SU-DHL-6 (cell line): ENCODE measurements at regions not wholly inside any gene's neighbourhood (a gene's known extent, or its start where the extent isn't known, plus 50 kb on each side); places are given as distances from the start of the nearest gene placed in this dataset.

Source experiments
- H2AFZ ChIP-seq: fragments of 200-600 bp; sonication (generic); 2 replicates; pipeline ENCODE4 v1.6.1; 2014; ENCODE audit warnings: low read depth, mild to moderate bottlenecking, moderate library complexity, mixed read lengths, antibody characterized with exemption, low read length; ENCODE audit not compliant: severe bottlenecking
- H3F3A ChIP-seq: fragments of 200-600 bp; shearing (Covaris generic); 2 replicates; pipeline ENCODE4 v1.6.0; 2016; ENCODE audit warnings: antibody characterized with exemption, mild to moderate bottlenecking; ENCODE audit not compliant: insufficient read depth
- H3K27ac ChIP-seq: fragments of 200-600 bp; sonication (generic); 2 replicates; pipeline ENCODE4 v1.5.1; 2016; ENCODE audit warnings: low read depth, mild to moderate bottlenecking, low read length, moderate library complexity, mixed read lengths
- H3K27me3 ChIP-seq: fragments of 200-600 bp; sonication (generic), shearing (Covaris generic); 2 replicates; pipeline ENCODE4 v1.6.0; 2014; ENCODE audit warnings: mild to moderate bottlenecking, low read length
- H3K36me3 ChIP-seq: fragments of 200-600 bp; sonication (generic); 2 replicates; pipeline ENCODE4 v1.6.1; 2014; ENCODE audit warnings: mild to moderate bottlenecking, low read length, mixed read lengths
- H3K4me2 ChIP-seq: fragments of 300-600, 200-600 bp; shearing (Covaris generic), sonication (generic); 2 replicates; pipeline ENCODE4 v1.6.0; 2014; ENCODE audit warnings: low read length, low read depth, mild to moderate bottlenecking; ENCODE audit not compliant: poor library complexity, severe bottlenecking
- H3K4me3 ChIP-seq: fragments of 200-600 bp; sonication (generic); 2 replicates; pipeline ENCODE4 v1.5.1; 2014; ENCODE audit warnings: antibody characterized with exemption, low read length, mild to moderate bottlenecking, mixed read lengths; ENCODE audit not compliant: insufficient read depth, poor library complexity, severe bottlenecking
- H3K79me2 ChIP-seq: fragments of 200-600 bp; sonication (generic); 2 replicates; pipeline ENCODE4 v1.6.1; 2014; ENCODE audit warnings: mild to moderate bottlenecking, low read length, moderate library complexity; ENCODE audit not compliant: insufficient read depth
- H3K9ac ChIP-seq: fragments of 200-600 bp; sonication (generic); 2 replicates; pipeline ENCODE4 v1.7.0; 2014; ENCODE audit warnings: mild to moderate bottlenecking, low read length
- H3K9me2 ChIP-seq: fragments of 200-600 bp; sonication (generic); replicated peaks from 2 replicates; pipeline ENCODE4 v1.6.1; 2014; ENCODE audit warnings: low read length; ENCODE audit not compliant: insufficient read depth
- H3K9me3 ChIP-seq: fragments of 200-600 bp; sonication (generic); 2 replicates; pipeline ENCODE4 v1.6.1; 2014; ENCODE audit warnings: low read length, mixed read lengths; ENCODE audit not compliant: insufficient read depth
- H4K20me1 ChIP-seq: fragments of 200-600 bp; sonication (generic); 2 replicates; pipeline ENCODE4 v1.6.1; 2014; ENCODE audit warnings: low read depth, mild to moderate bottlenecking, antibody characterized with exemption, low read length, moderate library complexity, mixed read lengths
- EZH2phosphoT487 ChIP-seq: fragments of 200-600 bp; sonication (generic), shearing (Covaris generic); conservative IDR thresholded peaks from 2 replicates; pipeline ENCODE4 v1.6.1; 2018; ENCODE audit warnings: mild to moderate bottlenecking, antibody characterized with exemption, low read length, moderate library complexity, mixed read lengths
- TF ChIP-seq, protein P1 (sequence below): fragments of 200-600 bp; sonication (generic); IDR thresholded peaks from one replicate; pipeline ENCODE4 v1.5.1; 2017; ENCODE audit warnings: antibody characterized with exemption, mild to moderate bottlenecking, low read length, moderate library complexity; ENCODE audit not compliant: insufficient read depth, poor library complexity, severe bottlenecking

DNA sequence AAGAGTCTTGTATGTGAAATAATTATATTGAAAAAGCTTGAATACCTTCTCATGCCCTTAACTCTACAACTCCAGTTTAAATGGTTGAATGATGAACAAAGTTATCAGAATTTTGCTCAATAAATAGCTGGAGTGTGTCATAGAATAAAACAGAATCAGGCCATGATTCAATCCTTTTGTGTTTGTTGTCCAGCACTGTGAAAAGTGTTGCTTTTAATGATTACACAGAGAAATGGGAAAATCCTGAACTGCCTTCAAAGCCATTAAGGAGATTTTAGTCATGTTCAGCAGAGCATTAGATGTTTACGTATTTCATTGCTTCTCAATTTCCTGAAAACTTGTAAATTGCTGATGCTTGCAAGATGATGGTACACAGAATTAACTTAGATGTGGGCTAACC, 262.9 kb upstream of the BTBD3 start:
- Histone ChIP-seq H4K20me1 (no peaks in the 10 kb centered on the region), H3K4me2 (no peak overlapping the region), H2AFZ (no peak overlapping the region), H3K27me3 (no peaks in the 10 kb centered on the region), H3K4me3 (no peak overlapping the region), H3K27ac (no peak overlapping the region), H3K9me3 (no peaks in the 10 kb centered on the region), H3K36me3 (no peaks in the 10 kb centered on the region), H3K9ac (no peak overlapping the region), H3F3A (no peaks in the 10 kb centered on the region), H3K9me2 (no peaks in the 10 kb centered on the region), H3K79me2 (no peaks in the 10 kb centered on the region)
- TF ChIP-seq, protein P1, sequence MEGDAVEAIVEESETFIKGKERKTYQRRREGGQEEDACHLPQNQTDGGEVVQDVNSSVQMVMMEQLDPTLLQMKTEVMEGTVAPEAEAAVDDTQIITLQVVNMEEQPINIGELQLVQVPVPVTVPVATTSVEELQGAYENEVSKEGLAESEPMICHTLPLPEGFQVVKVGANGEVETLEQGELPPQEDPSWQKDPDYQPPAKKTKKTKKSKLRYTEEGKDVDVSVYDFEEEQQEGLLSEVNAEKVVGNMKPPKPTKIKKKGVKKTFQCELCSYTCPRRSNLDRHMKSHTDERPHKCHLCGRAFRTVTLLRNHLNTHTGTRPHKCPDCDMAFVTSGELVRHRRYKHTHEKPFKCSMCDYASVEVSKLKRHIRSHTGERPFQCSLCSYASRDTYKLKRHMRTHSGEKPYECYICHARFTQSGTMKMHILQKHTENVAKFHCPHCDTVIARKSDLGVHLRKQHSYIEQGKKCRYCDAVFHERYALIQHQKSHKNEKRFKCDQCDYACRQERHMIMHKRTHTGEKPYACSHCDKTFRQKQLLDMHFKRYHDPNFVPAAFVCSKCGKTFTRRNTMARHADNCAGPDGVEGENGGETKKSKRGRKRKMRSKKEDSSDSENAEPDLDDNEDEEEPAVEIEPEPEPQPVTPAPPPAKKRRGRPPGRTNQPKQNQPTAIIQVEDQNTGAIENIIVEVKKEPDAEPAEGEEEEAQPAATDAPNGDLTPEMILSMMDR = no peak
- no peak for TF ChIP-seq EZH2phosphoT487

DNA sequence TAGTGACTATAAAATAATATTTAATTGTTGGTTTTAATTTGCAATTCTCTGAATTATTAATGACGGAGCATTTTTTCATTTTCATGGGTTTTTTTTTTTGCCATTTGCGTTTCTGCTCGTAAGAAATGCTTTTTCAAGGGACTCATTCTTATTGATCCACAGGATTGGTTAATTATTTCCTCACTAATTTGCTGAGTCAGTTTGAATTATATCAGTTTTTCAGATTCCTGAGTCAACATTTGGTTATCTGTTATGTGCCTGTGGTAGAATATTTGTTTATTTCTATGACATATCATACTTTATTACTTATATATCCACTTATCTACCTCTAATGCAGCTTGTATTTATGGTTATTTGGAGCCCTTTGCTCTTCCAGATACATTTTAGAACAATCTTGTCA, 257.0 kb upstream of the BTBD3 start:
- H4K20me1 ChIP-seq = no peaks in the 10 kb centered on the region
- no peaks in the 10 kb centered on the region for H3K27me3 ChIP-seq
- H3F3A ChIP-seq = no peaks in the 10 kb centered on the region
- H3K9me3 ChIP-seq = no peaks in the 10 kb centered on the region
- H3K4me2 ChIP-seq = no peak overlapping the region
- H3K4me3 ChIP-seq = no peak overlapping the region
- no peak for TF ChIP-seq EZH2phosphoT487
- TF ChIP-seq, protein P1 = no peak
- H2AFZ ChIP-seq = no peak overlapping the region
- no peaks in the 10 kb centered on the region for H3K79me2 ChIP-seq
- no peaks in the 10 kb centered on the region for H3K9me2 ChIP-seq
- no peaks in the 10 kb centered on the region for H3K36me3 ChIP-seq
- H3K27ac ChIP-seq = no peak overlapping the region
- H3K9ac ChIP-seq = no peak overlapping the region

DNA sequence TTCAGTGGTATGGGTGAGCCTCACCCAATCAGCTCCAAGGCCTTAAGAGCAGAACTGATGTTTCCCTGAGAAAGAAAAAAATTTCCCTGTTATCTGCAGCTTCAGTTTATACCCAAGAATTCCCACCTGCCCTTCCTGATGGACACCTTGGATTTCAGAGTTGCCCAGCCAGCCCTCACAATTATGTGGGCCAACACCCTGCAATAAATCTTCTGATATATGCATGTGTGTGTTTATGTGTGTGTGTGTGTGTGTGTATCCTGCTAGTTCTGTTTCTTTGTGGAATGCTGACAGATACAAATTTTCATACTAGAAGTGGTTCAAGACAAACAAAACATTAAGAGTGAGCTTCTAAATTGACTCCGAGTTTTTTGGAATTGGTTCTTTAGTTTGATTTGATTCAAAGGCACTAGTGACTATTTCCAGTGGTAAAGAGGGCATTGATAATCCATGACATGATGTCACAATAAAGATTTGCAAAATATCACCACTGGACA, 246.6 kb upstream of the BTBD3 start:
- no peaks in the 10 kb centered on the region for H3K9me3 ChIP-seq
- H3K9ac ChIP-seq = no peak overlapping the region
- H3K27ac ChIP-seq = no peak overlapping the region
- no peaks in the 10 kb centered on the region for H3K79me2 ChIP-seq
- H3K9me2 ChIP-seq = no peaks in the 10 kb centered on the region
- TF ChIP-seq, protein P1 = no peak
- TF ChIP-seq EZH2phosphoT487 = no peak
- H4K20me1 ChIP-seq = no peaks in the 10 kb centered on the region
- H3K27me3 ChIP-seq = no peaks in the 10 kb centered on the region
- H2AFZ ChIP-seq = no peak overlapping the region
- no peaks in the 10 kb centered on the region for H3F3A ChIP-seq
- no peak overlapping the region for H3K4me3 ChIP-seq
- H3K4me2 ChIP-seq = no peak overlapping the region
- H3K36me3 ChIP-seq = no peaks in the 10 kb centered on the region
